ENCODE measurements at regions not wholly inside any gene's neighbourhood (a gene's known extent, or its start where the extent isn't known, plus 50 kb on each side); places are given as distances from the start of the nearest gene placed in this dataset.

GRCh38 chr2:53181759-53182158 lies 585.8 kb upstream of the CHAC2 start:
- ChIA-PET CTCF (no interaction called here), POLR2A (no interaction called here)
- H3K27ac Mint-ChIP-seq, result no peak overlapping the region
- no peaks in the 10 kb centered on the region for H3K9me3 Mint-ChIP-seq
- H3K36me3 Mint-ChIP-seq (ENCODE audit: low read depth), result no peaks in the 10 kb centered on the region
- DNase-seq (no peak), ATAC-seq (no peak)
- no peaks in the 10 kb centered on the region for H3K27me3 Mint-ChIP-seq
- intact Hi-C loops (cut with micrococcal nuclease), result no loop called here
- TF ChIP-seq, protein P1, sequence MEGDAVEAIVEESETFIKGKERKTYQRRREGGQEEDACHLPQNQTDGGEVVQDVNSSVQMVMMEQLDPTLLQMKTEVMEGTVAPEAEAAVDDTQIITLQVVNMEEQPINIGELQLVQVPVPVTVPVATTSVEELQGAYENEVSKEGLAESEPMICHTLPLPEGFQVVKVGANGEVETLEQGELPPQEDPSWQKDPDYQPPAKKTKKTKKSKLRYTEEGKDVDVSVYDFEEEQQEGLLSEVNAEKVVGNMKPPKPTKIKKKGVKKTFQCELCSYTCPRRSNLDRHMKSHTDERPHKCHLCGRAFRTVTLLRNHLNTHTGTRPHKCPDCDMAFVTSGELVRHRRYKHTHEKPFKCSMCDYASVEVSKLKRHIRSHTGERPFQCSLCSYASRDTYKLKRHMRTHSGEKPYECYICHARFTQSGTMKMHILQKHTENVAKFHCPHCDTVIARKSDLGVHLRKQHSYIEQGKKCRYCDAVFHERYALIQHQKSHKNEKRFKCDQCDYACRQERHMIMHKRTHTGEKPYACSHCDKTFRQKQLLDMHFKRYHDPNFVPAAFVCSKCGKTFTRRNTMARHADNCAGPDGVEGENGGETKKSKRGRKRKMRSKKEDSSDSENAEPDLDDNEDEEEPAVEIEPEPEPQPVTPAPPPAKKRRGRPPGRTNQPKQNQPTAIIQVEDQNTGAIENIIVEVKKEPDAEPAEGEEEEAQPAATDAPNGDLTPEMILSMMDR (IDR thresholded peaks at IDR 0.05), result no peak
- no peak overlapping the region for H3K4me3 Mint-ChIP-seq
- H3K4me1 Mint-ChIP-seq (ENCODE audit: low read depth), result no peaks in the 10 kb centered on the region

- intact Hi-C loops (cut with micrococcal nuclease), result no loop called here
- Mint-ChIP-seq H3K9me3 (no peaks in the 10 kb centered on the region), H3K27me3 (no peaks in the 10 kb centered on the region), H3K4me3 (no peak overlapping the region), H3K36me3 (ENCODE audit: low read depth) (no peaks in the 10 kb centered on the region), H3K4me1 (ENCODE audit: low read depth) (no peaks in the 10 kb centered on the region), H3K27ac (no peak overlapping the region)
- ATAC-seq (no peak), DNase-seq (no peak)
- ChIA-PET CTCF (no interaction called here), POLR2A (interaction anchor here (0.6 kb wide), 1 partner anchor 131 kb away, joined by 3 read pairs; no protein-coding TSS in a partner anchor)
- TF ChIP-seq, protein P1 (IDR thresholded peaks at IDR 0.05), result no peak
Measured at GRCh38 chr2:53177327-53177726, 590.3 kb upstream of the CHAC2 start.

DNA sequence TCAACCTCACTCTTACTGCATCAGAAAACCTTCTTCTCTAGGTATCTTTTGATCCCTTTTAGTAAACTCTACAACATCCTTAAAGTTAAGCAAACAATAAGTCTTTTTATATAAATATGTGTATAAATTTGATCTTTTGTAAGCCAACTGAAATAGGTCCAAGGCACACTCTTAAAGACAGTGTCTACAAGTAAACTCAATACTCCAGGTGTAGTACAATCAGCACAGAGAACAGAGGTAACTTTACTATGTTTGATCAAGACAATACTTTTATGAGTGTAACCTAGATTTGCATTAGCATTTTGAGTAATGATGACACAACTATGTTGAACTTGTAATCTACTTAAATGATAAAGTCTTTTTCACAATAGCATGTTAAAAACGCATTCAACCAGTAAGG lies 593.1 kb upstream of the CHAC2 start:
- no peak overlapping the region for H3K27ac Mint-ChIP-seq
- intact Hi-C loops (cut with micrococcal nuclease), result no loop called here
- H3K9me3 Mint-ChIP-seq, result no peaks in the 10 kb centered on the region
- TF ChIP-seq, protein P1 (IDR thresholded peaks at IDR 0.05), result no peak
- POLR2A ChIA-PET, result no interaction called here
- no peaks in the 10 kb centered on the region for H3K36me3 Mint-ChIP-seq (ENCODE audit: low read depth)
- ATAC-seq (no peak), DNase-seq (no peak)
- H3K4me1 Mint-ChIP-seq (ENCODE audit: low read depth), result no peaks in the 10 kb centered on the region
- no peak overlapping the region for H3K4me3 Mint-ChIP-seq
- no peaks in the 10 kb centered on the region for H3K27me3 Mint-ChIP-seq
- CTCF ChIA-PET, result no interaction called here

DNA sequence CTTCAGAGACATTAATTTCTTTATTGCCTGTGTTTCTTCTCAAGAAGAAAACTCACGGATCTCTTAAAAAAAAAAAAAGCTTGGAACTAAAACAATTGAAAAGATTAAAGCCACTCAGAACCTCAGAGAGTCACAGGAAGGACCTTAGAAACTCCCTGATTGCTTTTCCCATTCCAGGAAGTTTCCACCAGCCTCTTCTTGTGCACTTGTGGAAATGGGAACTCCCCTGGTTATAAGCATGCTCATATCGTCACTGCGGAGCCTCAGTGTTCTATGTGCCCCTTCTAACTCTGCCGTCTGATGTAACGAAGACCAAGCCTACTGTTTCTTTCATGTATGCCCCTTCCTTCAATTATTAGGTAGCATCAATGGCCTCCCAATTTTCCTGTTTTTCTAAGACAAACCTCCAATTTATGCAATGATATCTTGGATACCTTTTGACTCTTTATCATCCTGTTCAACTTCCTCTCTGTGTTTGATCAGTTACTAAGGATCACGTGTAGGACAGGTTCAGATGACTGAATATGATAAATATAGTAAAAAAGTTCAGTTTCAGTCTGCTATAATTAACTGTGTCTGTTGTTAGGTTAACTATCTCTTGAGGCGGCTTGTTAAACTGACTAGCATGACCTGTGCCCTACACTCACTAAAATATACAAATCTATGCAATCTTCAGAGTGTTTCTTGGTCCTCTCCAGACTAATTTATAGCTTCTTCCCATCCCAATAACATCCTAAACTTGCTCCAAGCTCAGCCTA lies 593.7 kb upstream of the CHAC2 start:
- no peak overlapping the region for H3K27ac Mint-ChIP-seq
- H3K4me1 Mint-ChIP-seq (ENCODE audit: low read depth), result no peaks in the 10 kb centered on the region
- ATAC-seq, result no peak
- no peaks in the 10 kb centered on the region for H3K9me3 Mint-ChIP-seq
- no peaks in the 10 kb centered on the region for H3K27me3 Mint-ChIP-seq
- H3K4me3 Mint-ChIP-seq, result no peak overlapping the region
- TF ChIP-seq, protein P1 (IDR thresholded peaks at IDR 0.05), result no peak
- CTCF ChIA-PET, result no interaction called here
- H3K36me3 Mint-ChIP-seq (ENCODE audit: low read depth), result no peaks in the 10 kb centered on the region
- DNase-seq, result no peak
- POLR2A ChIA-PET, result no interaction called here
- intact Hi-C loops (cut with micrococcal nuclease), result no loop called here

DNA sequence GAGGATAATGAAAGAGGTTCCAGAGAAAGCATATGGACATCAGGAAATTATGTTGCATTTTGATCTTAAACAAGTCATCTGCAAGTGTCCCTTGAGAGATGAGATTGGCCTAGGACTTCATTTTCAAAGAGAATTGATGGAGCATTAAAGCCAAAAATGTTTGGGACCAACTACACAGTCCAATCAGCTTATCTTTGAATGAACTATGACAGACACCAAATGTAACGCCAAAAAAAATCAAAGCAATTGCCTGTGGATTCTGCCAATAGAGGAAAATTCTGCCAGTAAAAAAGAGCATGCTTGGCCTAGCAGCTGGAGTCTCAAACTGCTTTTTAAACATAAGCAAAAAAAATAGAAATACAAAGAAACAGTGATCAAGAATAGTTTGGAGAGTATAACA lies 594.5 kb upstream of the CHAC2 start:
- DNase-seq, result no peak
- no peak overlapping the region for H3K27ac Mint-ChIP-seq
- H3K4me3 Mint-ChIP-seq, result no peak overlapping the region
- no peak for ATAC-seq
- H3K9me3 Mint-ChIP-seq, result no peaks in the 10 kb centered on the region
- no peaks in the 10 kb centered on the region for H3K4me1 Mint-ChIP-seq (ENCODE audit: low read depth)
- ChIA-PET POLR2A (no interaction called here), CTCF (no interaction called here)
- H3K36me3 Mint-ChIP-seq (ENCODE audit: low read depth), result no peaks in the 10 kb centered on the region
- intact Hi-C loops (cut with micrococcal nuclease), result no loop called here
- TF ChIP-seq, protein P1 (IDR thresholded peaks at IDR 0.05), result no peak
- H3K27me3 Mint-ChIP-seq, result no peaks in the 10 kb centered on the region
